HL-60 (cell line): ENCODE measurements at regions not wholly inside any gene's neighbourhood (a gene's known extent, or its start where the extent isn't known, plus 50 kb on each side); places are given as distances from the start of the nearest gene placed in this dataset.

Source experiments
- DNase-seq, 2 experiments: peaks; one replicate each; pipeline ENCODE4 v3.0.0-alpha.2; 2010 to 2020; ENCODE audit warnings: low read depth in 1 of 2, low spot score in 1 of 2
- H3K27ac ChIP-seq: fragments of 250-450 bp; sonication (Bioruptor Pico); replicated peaks from 2 replicates; pipeline ENCODE4 v1.5.1; 2020; ENCODE audit warnings: mild to moderate bottlenecking, moderate library complexity
- H3K27me3 ChIP-seq: fragments of 250-450 bp; sonication (Bioruptor Pico); 2 replicates; pipeline ENCODE4 v1.5.1; 2021; ENCODE audit warnings: mild to moderate bottlenecking, moderate library complexity; ENCODE audit not compliant: insufficient read depth, poor library complexity, severe bottlenecking
- H3K4me3 ChIP-seq: replicated peaks from 2 replicates; pipeline ENCODE4 v1.5.1; 2011; ENCODE audit warnings: mild to moderate bottlenecking, control low read depth, low read length; ENCODE audit not compliant: insufficient read depth
- GABPA ChIP-seq: IDR thresholded peaks from 2 replicates; pipeline ENCODE4 v1.6.1; 2012; ENCODE audit warnings: low read depth
- POLR2AphosphoS5 ChIP-seq: IDR thresholded peaks from 2 replicates; pipeline ENCODE4 v1.6.1; 2012; ENCODE audit warnings: low read depth
- SPI1 ChIP-seq: IDR thresholded peaks from 2 replicates; pipeline ENCODE4 v1.6.1; 2012; ENCODE audit warnings: low read depth, mild to moderate bottlenecking, borderline replicate concordance
- TF ChIP-seq, protein P1 (sequence below): IDR thresholded peaks from 2 replicates; pipeline ENCODE4 v1.6.1; 2012; ENCODE audit warnings: low read depth; ENCODE audit not compliant: insufficient replicate concordance
- TF ChIP-seq, protein P2 (sequence below): IDR thresholded peaks from one replicate; pipeline ENCODE4 v1.5.1; 2011; ENCODE audit warnings: low read length, control low read depth, inconsistent platforms; ENCODE audit not compliant: insufficient read depth

DNA sequence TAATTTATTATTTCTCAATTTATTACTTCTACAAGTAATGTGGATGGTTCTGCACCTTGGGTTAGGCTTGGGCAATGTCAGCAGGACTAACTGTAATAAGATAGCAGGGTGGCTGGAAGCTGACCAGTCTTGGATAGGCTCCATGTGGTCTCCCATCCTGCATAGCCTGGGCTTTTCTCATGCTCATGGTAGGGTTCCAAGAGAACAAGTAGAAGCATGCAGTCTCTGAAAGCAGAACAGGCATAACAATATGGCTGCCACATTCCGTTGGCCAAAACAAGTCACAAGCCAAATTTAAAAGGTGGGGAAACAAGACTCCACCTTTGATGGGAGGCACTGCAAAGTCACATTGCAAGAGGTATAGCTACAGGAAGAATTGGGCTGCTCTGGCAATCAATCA is 98.6 kb upstream of the MDFIC start:
- DNase-seq = no peak
- TF ChIP-seq, protein P1, sequence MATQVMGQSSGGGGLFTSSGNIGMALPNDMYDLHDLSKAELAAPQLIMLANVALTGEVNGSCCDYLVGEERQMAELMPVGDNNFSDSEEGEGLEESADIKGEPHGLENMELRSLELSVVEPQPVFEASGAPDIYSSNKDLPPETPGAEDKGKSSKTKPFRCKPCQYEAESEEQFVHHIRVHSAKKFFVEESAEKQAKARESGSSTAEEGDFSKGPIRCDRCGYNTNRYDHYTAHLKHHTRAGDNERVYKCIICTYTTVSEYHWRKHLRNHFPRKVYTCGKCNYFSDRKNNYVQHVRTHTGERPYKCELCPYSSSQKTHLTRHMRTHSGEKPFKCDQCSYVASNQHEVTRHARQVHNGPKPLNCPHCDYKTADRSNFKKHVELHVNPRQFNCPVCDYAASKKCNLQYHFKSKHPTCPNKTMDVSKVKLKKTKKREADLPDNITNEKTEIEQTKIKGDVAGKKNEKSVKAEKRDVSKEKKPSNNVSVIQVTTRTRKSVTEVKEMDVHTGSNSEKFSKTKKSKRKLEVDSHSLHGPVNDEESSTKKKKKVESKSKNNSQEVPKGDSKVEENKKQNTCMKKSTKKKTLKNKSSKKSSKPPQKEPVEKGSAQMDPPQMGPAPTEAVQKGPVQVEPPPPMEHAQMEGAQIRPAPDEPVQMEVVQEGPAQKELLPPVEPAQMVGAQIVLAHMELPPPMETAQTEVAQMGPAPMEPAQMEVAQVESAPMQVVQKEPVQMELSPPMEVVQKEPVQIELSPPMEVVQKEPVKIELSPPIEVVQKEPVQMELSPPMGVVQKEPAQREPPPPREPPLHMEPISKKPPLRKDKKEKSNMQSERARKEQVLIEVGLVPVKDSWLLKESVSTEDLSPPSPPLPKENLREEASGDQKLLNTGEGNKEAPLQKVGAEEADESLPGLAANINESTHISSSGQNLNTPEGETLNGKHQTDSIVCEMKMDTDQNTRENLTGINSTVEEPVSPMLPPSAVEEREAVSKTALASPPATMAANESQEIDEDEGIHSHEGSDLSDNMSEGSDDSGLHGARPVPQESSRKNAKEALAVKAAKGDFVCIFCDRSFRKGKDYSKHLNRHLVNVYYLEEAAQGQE = no peak
- TF ChIP-seq SPI1 (no peak), POLR2AphosphoS5 (no peak), GABPA (no peak)
- TF ChIP-seq, protein P2, sequence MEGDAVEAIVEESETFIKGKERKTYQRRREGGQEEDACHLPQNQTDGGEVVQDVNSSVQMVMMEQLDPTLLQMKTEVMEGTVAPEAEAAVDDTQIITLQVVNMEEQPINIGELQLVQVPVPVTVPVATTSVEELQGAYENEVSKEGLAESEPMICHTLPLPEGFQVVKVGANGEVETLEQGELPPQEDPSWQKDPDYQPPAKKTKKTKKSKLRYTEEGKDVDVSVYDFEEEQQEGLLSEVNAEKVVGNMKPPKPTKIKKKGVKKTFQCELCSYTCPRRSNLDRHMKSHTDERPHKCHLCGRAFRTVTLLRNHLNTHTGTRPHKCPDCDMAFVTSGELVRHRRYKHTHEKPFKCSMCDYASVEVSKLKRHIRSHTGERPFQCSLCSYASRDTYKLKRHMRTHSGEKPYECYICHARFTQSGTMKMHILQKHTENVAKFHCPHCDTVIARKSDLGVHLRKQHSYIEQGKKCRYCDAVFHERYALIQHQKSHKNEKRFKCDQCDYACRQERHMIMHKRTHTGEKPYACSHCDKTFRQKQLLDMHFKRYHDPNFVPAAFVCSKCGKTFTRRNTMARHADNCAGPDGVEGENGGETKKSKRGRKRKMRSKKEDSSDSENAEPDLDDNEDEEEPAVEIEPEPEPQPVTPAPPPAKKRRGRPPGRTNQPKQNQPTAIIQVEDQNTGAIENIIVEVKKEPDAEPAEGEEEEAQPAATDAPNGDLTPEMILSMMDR = no peak
- Histone ChIP-seq H3K27me3 (no peaks in the 10 kb centered on the region), H3K4me3 (no peak overlapping the region), H3K27ac (no peak overlapping the region)

DNA sequence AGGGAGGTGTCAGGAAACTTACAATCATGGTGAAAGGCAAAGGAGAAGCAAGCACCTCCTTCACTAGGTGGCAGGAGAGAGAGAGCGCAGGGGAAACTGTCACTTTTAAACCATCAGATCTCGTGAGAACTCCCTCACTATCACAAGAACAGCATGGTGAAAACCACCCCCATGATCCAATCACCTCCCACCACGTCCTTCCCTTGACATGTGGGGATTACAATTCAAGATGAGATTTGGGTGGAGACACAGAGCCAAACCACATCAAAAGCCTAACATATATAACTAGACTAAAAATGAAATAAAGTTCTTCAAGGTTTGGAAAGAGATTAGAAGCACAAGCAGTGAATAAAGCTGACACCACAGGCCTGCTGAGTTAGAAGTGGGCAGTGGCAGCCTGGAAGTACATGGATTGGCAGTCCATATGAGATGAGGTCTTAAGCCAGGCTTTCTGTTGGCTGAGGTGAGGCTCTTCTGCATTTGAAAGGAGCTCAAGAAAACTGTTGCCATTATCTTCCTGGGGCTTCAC is 96.4 kb upstream of the MDFIC start:
- TF ChIP-seq, protein P2 = no peak
- TF ChIP-seq, protein P1 = no peak
- Histone ChIP-seq H3K4me3 (no peak overlapping the region), H3K27me3 (no peaks in the 10 kb centered on the region), H3K27ac (no peak overlapping the region)
- no peak for DNase-seq

DNA sequence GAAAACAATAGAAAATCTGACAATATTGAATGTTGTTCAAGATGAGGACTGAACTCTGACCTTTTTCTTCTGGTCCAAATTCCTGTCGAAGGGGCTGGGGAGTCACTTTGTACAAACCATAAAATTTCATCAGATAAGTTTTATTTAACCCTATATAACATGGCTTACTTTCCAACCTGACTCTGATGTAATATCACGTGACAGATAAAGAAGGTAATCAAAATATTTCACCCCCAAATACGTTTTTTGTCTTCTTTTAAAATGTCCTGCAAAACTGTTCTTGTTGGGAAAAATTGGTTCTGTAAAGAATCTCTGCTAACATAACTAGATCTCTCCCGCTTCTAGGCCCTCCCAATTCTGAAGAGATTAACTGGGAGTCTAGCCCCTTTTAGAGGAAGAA is 90.9 kb upstream of the MDFIC start:
- H3K4me3 ChIP-seq = no peak overlapping the region
- no peaks in the 10 kb centered on the region for H3K27me3 ChIP-seq
- no peak for DNase-seq
- TF ChIP-seq SPI1 (no peak), POLR2AphosphoS5 (no peak), GABPA (no peak)
- TF ChIP-seq, protein P1 = no peak
- TF ChIP-seq, protein P2 = no peak
- no peak overlapping the region for H3K27ac ChIP-seq
